Activated T-cell treated with anti-CD3 and anti-CD28 coated beads, Interleukin-2, amount 50 U/mL, for 48 hours (primary cell): ENCODE measurements at regions not wholly inside any gene's neighbourhood (a gene's known extent, or its start where the extent isn't known, plus 50 kb on each side); places are given as distances from the start of the nearest gene placed in this dataset.
A peak's percentile ranks its signal among the peaks of the same experiment; 100 is the strongest.

ENCODE experiments used
- DNase-seq, 2 experiments: peaks; one replicate each; pipeline ENCODE4 v3.0.0-alpha.2; 2020

DNA sequence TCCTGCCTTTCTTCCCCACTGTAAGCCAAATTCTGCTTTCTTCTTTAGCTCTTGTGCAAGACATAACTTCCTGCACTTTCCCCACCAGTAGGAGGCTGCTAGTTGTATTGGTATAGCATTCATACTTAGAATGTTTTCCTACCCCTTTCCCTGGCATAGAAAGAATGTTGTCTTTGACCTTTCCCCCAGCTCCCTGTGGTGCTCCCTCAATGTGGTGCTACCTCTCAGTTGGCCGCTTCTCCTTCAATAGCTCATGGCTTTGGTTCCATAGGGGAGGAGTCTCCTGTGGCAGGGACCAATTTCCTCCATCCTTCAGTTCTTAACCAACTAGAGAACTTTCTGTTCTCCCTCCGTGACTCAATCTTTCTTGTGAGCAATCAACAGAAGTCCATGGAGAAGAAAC is 67.5 kb upstream of the AKAP13 start:
- no peak for DNase-seq

GRCh38 chr15:85313339-85313738 is 67.1 kb upstream of the AKAP13 start:
- no peak for DNase-seq

- no peak for DNase-seq
Observed at GRCh38 chr15:85314146-85314545, 66.3 kb upstream of the AKAP13 start.

DNA sequence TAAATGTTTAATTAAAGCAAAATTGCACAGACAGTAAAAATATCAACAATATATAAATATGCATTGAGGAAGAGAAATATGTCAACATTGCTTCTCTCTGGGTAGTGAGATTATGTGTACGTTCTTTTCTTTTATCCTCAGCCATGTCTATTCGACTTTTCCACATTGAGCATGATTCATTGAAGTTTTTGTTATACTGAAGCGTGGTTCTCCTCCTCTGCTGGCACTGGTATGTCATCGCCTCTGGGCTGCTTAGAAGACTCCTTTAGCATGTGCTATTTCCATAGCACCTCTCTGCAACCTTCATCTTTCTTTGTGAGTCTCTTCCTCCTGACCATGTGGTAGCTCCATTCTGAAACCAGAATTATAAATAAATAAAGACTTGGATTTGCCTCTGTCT is 65.8 kb upstream of the AKAP13 start:
- DNase-seq = no peak

DNA sequence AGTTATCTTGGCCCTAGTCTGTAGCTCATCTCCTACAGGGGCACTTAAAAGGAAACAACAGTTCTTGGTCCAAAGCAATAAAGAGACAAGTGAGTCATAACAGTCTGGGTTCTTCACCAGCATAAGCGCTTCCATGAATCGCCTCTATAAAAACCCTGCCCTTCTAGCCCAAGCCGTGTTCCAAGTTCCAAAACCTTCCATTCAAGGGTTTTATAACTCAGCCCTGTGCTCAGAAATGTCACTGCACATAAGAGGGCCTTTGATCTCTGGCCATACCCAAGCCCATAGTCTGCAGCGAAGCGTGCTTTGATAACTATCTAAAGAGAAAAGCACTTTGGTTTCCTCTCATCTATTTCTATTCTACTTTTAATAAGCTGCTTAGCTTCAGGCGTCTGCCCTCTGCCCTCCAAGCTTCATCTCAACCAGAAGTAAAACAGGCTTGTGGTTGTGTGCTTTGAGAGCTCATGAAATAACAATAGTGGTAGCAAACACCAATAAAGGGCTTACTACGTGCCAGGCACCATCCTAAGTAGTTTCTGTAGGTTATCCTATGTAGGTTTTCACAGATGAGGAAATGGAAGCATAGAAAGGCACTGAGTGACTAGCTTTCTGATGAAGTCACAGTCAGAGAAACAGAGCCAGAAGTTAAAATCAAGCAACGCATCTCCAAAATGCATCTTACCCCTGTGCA is 64.0 kb upstream of the AKAP13 start:
- peak; percentile 40 to 41 for DNase-seq

DNA sequence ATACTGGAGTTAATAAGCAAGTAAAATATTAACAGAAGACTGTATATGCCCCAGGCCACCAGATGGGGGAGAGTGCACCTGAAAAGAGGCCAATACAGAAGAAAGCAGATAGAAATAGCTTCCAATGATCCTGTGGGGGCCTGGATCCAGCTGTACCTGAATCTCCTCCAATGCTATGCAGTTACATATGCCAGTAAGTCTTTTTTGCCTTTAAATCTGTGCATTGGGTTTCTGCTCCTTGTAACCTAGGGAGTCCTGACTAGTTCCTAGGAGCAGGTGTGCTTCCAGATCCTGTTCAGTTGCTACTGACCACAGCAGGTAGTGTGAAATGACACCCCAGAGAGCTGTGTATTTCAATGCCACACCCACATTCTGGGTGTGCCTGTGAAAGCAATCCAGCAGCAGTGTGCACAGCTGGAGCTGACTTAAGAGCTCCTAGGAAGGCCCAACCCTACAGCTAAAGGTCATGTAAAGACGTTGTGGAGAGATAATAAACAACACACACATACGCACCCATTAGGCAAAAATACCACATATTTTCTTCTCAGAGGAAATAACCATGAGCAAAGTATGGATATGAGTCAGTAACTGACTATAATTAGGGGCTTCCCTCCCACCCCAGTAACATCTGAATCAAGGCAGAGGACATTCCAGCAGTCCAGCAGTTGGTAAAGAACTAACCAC is 62.2 kb upstream of the AKAP13 start:
- DNase-seq = peak in 1 of 2 experiments; percentile 40

- no peak for DNase-seq
Observed at GRCh38 chr15:85318732-85319076, 61.7 kb upstream of the AKAP13 start.

GRCh38 chr15:85324202-85324601 is 56.2 kb upstream of the AKAP13 start:
- no peak for DNase-seq

DNA sequence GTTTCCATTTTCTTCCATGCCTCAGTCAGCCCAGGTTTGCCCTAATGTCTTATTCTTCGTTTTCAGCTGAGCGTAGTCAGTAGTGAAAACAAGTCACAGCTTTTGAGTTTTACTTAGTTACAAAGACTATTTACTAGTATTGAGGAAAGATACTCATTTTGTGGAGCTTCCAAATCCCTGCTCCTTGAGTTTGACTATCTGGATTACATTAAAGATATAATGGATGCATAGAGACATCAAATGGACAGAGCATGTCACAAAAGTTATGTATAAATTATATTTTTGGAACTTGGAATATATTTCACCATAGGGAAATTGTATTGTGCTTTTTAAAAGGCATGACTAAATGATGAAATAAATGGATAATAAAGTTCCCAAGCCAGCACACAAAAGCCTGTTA is 54.6 kb upstream of the AKAP13 start:
- no peak for DNase-seq

GRCh38 chr15:85326291-85326690 is 54.1 kb upstream of the AKAP13 start:
- DNase-seq = no peak

DNA sequence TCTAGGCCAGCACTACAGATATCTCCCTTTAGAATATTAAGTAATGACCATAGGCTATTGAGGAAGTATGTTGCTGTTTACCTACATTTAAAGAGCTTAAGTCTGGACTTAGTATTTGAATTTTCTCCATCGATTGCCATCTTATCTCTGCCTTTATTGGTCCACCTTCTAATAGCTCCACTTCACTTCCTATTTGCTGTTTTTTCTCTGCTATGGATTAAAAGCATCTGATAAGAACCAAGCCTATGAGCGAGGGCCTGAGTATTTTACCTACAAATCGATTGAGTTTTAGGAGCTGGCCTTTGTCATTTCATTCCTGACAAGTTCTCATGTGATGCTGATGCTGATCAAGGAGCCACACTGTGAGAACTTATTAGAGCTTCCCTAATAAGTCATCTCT is 52.6 kb upstream of the AKAP13 start:
- no peak for DNase-seq

DNA sequence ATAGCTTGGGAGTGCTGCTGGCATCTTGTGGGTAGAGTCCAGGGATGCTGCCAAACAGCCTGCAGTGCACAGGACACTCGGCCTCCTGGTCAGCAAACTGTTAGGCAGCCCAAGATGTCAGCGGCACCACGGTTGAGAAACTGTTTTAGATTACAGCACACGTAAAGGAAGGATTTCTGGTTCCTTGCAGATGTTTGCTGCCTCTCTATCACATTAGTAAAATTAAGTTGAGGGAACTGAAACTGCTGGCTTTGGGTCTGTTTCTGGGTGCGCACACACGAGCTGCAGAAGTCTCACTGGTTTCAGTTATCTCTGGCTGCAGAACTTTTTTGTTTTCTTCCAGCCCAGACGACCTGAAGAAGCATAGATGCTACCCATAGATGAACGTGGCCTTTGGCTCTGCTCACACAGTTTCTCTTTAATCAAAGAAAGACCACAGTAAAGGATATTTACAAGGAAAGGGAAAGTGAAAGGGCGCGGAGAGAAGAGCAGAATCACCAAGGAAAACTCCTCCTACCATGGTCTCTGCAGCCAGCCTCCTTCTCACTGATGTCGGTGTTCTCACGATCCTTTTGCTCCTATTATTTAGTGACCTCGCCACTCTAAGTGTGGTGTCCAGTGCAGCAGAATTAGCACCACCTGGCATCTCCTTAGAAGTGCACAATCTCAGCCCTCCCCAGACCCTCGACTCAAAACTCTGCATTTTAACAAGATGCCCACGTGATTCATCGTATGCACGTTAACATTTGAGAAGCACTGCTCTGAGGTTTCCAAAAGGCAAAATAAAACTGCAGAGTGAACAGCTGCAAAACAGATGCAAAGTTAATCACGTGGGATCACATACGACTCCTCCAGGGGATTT is 50.6 kb upstream of the AKAP13 start:
- peak; percentile 56 to 58 for DNase-seq
